Limb (tissue), 2 donors: ENCODE measurements at regions not wholly inside any gene's neighbourhood (a gene's known extent, or its start where the extent isn't known, plus 50 kb on each side); places are given as distances from the start of the nearest gene placed in this dataset.
"Not testable (repeated sequence)": the region's sequence is repeated elsewhere in the genome, so short reads cannot be mapped to it uniquely, and the experiment has no call there.

Experiments used
- DNase-seq, 2 donors: peaks; one replicate each; pipeline ENCODE4 v3.0.0-alpha.2; 2016; ENCODE audit errors: extremely low spot score in 2 of 2

DNA sequence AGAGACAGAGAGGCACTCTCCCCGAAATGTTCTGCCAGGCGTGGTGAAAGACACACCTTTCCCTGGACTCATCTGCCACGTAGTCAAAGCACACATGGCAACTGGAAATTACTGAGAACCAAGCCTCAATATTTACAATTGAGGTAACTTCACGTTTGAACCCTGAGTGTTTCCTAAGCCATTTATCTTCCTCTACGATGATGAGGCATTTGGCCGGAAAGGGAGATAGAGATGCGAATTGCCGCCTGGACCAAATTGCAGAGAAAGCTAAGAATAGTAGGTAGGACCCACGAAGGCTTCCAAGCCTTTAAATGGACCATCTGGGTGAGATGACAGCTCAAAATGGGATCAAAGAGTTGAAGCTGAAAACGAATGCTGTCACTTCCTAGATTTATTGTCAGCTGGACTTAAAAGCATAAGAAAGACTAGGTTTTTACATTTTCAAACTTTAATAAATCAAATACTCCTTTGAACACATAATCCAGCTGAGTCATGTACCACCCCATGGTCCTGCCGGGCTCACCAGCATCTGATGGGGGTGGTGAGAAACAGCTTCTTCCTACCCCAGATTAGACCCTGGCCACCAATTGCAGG is 135.6 kb upstream of the LYZL2 start:
- no peak for DNase-seq

DNA sequence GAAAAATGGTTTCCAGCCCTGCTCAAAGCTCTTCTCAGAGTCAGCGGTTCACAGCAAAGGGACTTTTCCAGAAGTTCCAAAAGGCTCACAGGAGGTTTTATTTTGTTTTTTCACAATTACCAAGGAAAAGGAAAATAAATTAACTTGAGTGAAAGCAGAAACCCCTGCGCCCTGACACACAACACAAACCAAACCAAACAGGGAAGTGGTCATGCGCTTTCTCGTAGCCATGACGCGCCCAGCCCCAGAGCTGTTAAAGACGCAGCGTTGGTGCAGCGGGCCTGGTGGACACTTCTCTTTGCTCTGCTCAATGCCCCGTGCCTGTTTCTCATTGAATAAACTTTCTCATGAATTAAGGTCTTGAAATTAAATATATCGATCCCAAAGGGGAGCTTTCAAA is 134.4 kb upstream of the LYZL2 start:
- no peak for DNase-seq

- DNase-seq: no peak
Observed at GRCh38 chr10:30762620-30763019, 133.1 kb upstream of the LYZL2 start.

- DNase-seq: no peak
Observed at GRCh38 chr10:30759423-30759822, 129.9 kb upstream of the LYZL2 start.

GRCh38 chr10:30758338-30758737 is 128.8 kb upstream of the LYZL2 start:
- DNase-seq: no peak

GRCh38 chr10:30756896-30757295 is 127.3 kb upstream of the LYZL2 start:
- no peak for DNase-seq

DNA sequence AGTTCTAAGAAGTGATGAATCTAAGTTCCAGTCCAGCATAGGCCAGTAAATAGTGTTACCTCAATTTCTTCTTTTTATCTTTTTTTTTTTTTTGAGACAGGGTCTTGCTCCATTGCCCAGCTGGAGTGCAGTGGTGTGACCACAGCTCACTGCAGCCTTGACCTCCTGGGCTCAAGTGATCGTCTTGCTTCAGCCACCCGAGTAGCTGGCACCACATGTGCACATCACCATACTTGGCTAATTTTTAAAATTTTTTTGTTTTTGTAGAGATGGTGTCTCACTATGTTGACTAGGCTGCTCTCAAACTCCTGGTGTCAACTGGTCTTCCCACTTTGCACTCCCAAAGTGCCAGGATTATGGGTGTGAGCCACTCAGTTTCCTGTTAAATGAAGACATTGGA is 126.6 kb upstream of the LYZL2 start:
- DNase-seq: no peak

- DNase-seq: peak; percentile 73 to 90
Observed at GRCh38 chr10:30755441-30755953, 125.9 kb upstream of the LYZL2 start.

DNA sequence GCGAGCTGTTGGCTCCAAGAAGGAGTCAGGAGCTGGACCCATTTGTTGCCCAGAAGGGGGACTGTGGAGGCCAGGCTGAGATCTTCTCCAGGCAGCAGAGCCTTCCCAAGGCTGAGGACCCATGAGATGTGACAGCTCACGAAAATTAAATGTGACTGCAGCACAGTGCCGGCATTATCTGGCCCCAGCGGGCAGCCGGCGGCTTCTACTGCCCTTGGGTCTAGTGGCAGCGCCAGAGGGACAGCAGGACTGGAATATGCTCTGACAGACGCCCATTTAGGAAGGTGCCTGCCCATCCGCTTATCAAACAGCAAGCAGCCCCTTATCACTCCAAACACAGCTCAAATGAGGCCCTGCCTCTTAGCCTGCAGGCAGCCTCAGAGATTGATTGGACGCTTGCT is 122.9 kb upstream of the LYZL2 start:
- no peak for DNase-seq

DNA sequence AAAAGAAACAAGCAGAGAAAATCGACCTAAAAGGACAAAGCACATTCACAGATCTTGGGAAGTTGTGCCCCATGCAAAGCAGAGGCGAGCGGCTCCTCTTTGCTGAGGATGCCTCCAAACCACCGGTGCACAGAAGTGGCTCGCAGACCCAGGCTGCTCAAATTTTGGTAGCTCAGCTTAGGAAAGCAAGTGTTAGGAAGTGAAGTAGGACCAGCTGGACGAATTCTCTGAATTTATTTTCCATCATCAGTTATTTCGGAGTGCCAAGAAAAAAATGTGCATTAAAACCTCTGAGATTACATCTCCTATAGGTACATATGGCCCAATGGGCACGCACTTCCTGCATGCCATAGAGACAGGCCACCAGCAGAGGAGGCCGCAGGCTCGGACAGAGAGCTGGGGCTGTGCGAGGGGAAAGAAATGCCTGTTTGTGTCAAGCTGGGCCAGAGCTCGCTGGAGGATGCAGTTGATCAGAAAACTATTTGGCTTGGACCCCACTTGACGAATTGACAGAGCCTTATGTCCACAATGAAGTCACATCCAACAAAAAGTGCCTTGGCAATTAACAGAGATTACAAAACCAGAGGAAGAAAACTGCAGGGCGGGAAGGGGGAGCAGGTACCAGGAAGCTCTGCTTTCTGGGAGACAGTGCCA is 122.3 kb upstream of the LYZL2 start:
- peak; percentile 82 to 91 for DNase-seq

DNA sequence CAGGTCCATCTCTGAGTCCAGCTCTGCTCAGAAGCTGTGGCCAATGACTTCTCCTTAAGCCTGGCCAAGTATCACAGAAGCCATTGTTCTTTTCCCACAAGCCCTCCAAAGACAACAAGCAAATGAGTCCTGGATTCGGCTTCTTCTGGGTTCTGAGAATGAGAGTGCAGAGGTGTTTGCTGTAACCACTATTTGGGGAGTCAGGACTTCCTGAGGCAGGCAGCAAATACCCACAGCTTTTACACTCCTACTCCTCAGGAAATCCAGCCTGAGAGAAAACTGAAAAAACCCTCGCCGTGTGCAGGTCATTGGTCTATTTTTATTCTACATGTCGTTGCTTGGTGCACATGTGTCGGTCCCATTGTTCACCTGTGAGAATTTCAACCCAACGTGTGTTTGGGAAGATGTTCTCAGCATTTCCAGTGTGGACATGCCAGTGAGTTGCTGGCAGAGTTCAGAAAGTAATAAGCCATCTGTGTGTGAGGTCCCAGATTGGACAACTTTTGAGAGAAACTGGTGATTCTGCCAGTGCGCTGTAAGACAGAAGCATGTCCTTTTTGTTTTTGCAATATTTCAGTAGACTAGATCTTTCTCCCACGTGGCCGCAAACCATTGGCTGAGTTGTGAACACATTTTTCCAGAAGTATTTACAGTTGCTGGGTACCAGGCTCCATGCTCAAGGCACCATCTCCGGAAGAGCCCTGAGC is 121.6 kb upstream of the LYZL2 start:
- no peak for DNase-seq

DNA sequence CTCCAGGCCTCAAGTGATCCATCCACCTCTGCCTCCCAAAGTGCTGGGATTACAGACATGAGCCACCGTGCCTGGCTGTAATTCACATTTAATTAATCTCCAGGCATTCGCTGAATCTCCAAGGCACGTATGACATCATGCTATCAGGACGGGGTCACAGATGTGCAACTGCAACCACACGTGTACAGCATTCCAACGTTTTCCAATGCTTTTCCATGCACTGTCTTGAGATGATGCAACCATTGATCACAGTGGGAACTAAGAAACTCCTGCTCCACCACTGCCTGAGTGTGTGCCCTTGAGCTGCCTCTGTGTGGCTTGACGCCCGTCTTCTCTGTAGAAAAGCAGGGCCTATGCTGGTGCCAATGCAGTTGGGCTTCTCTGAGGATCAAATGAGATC is 119.8 kb upstream of the LYZL2 start:
- no peak for DNase-seq

- DNase-seq: no peak
Observed at GRCh38 chr10:30748152-30748973, 118.8 kb upstream of the LYZL2 start.

DNA sequence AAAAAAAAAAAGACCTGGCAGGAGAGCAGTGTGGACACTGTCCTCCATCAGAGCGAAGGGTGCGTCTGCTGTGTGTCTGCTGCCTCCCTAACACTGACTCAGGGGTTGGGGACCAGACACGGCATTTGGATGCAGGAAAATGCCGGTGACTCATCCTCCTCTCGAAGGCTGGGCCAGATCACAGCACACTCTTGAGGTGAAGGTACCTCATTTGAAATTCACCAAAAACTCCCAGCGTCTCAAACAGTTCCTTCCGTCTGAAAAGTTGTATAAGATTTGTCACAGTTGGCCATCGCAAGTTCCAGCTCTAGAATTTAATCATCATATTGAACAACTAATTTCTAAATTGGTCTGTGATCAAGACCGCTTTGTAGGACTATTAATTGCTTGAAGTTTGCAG is 118.1 kb upstream of the LYZL2 start:
- DNase-seq: no peak

GRCh38 chr10:30745953-30746352 is 116.4 kb upstream of the LYZL2 start:
- no peak for DNase-seq

GRCh38 chr10:30744106-30744505 is 114.6 kb upstream of the LYZL2 start:
- DNase-seq: no peak

DNA sequence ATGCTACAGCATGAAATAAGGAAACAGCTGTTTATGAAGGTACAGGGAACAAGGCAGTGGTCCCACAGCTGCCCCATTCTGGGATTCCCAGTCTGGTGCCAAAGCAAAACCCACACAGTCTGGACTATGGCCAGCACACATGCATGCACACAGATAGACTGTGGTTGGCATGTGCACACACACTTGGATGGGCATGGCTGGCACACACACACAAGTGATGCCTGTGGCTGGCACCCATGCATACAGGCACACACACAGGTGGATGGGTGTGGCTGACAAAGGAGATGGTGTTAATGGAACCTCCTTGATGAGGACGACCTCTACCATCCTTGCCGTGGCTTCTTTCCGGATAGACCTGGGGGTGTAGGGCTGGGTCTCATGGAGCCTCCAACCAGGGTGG is 114.0 kb upstream of the LYZL2 start:
- DNase-seq: no peak

- no peak for DNase-seq
Observed at GRCh38 chr10:30742471-30742870, 112.9 kb upstream of the LYZL2 start.

- DNase-seq: not testable (repeated sequence)
Observed at GRCh38 chr10:30740774-30741173, 111.2 kb upstream of the LYZL2 start.

DNA sequence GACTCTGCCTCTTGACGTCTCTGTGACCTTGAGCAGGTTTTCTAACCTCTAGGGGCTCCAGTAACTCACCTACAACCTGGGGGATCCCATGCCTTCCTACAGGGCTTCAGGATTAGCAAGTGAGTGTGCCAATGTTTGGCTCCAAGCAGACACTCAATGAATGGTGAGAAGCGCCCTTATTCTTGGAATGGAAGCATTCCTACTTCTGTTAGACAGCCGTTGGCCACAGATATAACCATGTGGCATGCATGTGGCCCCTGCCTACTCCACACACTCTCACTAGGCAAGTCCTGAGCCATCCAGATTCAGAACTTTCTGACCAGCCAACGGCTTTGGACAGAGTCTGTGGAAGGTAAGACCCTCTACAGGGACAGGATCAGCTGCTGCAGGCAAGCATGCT is 108.9 kb upstream of the LYZL2 start:
- DNase-seq: no peak

- no peak for DNase-seq
Observed at GRCh38 chr10:30737931-30738391, 108.4 kb upstream of the LYZL2 start.
